GM12872 (cell line): ENCODE measurements at regions not wholly inside any gene's neighbourhood (a gene's known extent, or its start where the extent isn't known, plus 50 kb on each side); places are given as distances from the start of the nearest gene placed in this dataset.

Experiments
- TF ChIP-seq, protein P1 (sequence below): IDR thresholded peaks from 3 replicates; pipeline ENCODE4 v1.5.1; 2011; ENCODE audit warnings: low read depth, mild to moderate bottlenecking, low read length, moderate library complexity; ENCODE audit not compliant: insufficient read depth

- TF ChIP-seq, protein P1, sequence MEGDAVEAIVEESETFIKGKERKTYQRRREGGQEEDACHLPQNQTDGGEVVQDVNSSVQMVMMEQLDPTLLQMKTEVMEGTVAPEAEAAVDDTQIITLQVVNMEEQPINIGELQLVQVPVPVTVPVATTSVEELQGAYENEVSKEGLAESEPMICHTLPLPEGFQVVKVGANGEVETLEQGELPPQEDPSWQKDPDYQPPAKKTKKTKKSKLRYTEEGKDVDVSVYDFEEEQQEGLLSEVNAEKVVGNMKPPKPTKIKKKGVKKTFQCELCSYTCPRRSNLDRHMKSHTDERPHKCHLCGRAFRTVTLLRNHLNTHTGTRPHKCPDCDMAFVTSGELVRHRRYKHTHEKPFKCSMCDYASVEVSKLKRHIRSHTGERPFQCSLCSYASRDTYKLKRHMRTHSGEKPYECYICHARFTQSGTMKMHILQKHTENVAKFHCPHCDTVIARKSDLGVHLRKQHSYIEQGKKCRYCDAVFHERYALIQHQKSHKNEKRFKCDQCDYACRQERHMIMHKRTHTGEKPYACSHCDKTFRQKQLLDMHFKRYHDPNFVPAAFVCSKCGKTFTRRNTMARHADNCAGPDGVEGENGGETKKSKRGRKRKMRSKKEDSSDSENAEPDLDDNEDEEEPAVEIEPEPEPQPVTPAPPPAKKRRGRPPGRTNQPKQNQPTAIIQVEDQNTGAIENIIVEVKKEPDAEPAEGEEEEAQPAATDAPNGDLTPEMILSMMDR = no peak
Observed at GRCh38 chr13:59047546-59047945, 1116.2 kb downstream of the DIAPH3 start.

DNA sequence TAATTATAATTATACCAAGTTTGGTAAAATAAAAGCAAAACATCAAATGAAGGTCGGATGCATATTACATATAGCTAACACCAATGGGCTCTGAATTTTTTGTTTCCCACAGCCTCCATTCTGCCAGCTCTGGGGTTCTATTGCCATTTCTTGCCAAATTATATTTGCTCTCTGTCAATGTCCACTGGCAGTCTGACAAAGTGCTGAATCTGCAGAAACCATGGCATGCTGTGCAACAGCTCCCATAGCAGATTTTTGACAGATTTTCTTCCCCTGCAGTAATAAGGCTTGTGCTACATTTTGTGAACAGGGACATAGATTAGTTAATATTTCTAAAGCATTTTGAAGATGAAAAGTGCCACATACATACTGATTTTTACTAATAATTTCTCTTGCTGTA lies 1102.1 kb downstream of the DIAPH3 start:
- TF ChIP-seq, protein P1 = no peak

DNA sequence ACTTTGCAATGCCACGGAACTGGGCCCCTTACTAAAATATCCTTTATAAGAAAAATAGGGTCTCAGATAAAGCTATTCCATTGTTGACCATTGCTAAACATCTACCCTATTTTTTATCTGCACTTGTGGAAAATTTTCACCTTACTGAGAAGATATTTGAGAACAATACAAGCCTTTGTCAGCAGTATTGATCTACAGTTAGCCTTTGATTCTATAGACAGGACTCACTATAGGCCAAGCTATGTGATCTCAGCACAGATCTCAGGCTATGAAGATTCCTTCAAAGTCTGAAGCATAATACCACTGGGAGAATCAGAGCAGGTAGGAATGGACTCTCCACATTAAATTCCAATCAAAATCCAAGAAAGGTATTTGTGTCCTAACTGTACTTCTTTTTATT lies 1099.7 kb downstream of the DIAPH3 start:
- TF ChIP-seq, protein P1 = no peak

DNA sequence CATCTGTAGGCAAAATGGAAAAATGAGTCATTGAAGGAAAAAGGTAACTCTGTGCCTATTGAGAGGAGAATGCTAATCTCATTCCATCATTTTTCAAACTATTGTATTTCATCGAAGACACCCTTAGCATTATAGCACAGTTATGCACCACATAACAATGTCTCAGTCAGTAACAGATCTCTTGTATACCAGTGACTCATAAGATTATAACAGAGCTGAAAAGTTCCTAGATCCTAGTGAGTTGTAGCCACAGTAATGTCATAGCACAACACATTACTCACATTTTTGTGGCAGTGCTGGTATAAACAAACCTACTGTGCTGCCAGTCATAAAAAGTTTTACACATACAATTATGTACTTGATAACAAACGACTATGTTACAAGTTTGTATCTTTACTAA lies 1077.6 kb downstream of the DIAPH3 start:
- TF ChIP-seq, protein P1 = no peak

- TF ChIP-seq, protein P1 = no peak
Observed at GRCh38 chr13:59088716-59089115, 1075.0 kb downstream of the DIAPH3 start.

- TF ChIP-seq, protein P1 = no peak
Observed at GRCh38 chr13:59094181-59094580, 1069.5 kb downstream of the DIAPH3 start.

DNA sequence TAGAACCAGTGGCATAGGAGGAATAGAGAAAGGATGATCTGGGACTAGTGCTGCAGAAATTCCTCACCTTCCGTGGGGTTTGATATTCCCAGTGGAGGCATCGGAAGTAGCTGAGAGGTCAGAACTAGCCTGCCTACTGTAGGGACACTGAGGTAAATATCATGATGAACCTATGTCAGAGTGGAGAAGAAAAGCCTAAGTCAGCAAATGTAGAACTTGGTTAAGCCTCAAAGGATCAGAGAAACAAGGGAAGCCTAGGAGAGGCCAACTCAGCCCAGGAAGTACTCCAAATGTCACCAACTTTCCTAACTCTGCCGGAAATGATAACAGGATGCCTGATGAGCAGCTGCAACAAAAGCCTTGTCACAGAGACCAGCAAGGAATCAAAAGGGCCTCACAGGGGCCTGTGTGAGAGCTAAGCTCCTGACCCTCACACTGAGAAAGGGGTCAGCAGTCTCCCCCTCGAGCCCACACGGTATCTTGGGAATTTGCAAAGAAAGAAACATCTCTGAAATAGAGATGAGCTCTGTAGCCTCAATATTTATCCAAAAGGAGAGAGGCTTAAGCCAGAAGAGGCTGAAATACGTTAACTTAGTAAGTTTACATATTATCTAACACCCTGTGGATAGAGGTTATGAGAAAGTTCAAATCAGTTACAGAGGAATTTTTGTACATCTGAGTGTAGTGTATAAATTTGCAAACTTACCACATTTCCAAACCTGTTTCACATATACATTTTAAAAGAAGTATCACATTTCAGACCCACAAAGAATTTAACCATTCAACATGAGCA lies 1064.3 kb downstream of the DIAPH3 start:
- TF ChIP-seq, protein P1 = no peak
